Stimulated activated CD4-positive, alpha-beta T cell treated with anti-CD3 and anti-CD28 coated beads, Interleukin-1b, Interleukin-23, amount 100 ng/mL, for 4 hours (primary cell): ENCODE measurements at regions not wholly inside any gene's neighbourhood (a gene's known extent, or its start where the extent isn't known, plus 50 kb on each side); places are given as distances from the start of the nearest gene placed in this dataset.
"Not testable (repeated sequence)": the region's sequence is repeated elsewhere in the genome, so short reads cannot be mapped to it uniquely, and the experiment has no call there.

ENCODE experiments used
- DNase-seq, 2 donors: peaks; one replicate each; pipeline ENCODE4 v3.0.0-alpha.2; 2020; ENCODE audit warnings: low read depth in 2 of 2

DNA sequence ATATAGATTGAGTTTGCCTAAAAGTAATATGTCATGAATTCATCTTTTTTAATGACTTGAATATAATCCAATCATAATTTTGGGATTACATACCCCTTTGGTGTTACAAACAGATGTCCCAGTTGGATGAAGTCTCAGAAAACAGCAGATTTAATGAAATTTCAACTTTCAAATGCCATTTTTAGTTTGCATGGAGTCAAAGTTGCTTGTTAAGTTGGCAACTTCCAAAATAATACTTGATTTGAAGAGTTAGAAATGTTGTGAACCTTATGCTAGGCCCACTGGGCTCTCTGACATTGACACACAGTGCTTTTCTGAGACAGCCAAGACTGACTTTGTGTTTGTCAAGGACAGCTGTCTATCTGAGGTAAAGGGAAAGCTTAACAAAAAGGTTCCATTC is 248.1 kb downstream of the KIF20B start:
- no peak for DNase-seq

DNA sequence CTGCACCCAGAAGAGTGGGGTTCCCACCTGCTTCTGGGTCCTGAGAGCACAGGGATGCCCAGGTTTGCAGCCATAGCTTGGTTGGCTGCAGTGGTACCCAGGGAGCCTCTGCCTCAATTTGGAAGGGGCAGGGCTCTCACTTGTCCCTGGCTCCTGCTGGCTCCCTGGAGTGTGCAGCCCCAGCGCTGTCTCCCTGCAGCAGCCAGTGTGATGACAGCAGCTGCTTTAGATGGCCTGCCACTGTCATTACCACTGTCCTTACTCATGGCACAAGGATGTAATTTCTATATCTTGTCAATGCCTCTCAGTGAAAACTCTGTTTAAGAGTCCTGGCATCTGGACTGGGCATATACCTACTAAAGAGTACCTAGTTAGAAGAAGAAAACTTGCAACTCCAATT is 250.9 kb downstream of the KIF20B start:
- DNase-seq: no peak

DNA sequence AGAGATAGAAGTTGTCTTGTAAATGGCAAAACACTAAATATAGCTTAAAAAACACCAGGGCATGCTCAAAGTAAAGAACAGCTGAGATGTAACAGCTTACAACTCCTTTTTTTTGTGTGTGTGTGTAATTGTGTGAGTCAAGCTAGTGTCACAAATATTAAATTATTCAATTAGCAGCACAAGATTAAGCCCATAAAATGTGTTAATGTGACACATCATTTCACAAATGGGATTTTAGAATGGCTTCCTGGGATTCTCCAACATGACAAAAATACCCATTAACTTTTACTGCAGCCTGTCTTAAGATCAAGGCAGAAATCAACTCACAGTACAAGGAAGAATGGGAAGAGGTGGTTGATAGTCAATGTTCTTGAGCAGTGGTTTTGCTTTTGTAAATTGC is 251.4 kb downstream of the KIF20B start:
- DNase-seq: no peak

DNA sequence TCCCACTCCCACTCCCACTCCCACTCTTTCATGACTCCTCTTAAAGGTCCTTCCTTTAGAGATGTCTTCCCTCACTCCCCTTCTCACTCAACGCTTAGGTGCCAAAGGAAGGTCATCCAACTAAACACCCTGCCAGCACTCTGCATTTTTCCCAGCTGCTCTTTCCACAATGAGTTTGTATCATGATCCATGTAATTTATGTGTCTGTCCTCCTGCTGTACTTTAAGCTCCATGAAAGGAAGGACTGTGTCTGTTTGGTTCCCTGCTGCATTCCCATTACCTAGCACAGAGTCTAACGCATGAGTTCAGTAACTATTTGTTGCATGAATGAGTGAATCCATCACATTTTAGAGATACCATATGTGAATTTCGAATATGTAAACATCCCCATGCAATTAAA is 252.7 kb downstream of the KIF20B start:
- no peak for DNase-seq

DNA sequence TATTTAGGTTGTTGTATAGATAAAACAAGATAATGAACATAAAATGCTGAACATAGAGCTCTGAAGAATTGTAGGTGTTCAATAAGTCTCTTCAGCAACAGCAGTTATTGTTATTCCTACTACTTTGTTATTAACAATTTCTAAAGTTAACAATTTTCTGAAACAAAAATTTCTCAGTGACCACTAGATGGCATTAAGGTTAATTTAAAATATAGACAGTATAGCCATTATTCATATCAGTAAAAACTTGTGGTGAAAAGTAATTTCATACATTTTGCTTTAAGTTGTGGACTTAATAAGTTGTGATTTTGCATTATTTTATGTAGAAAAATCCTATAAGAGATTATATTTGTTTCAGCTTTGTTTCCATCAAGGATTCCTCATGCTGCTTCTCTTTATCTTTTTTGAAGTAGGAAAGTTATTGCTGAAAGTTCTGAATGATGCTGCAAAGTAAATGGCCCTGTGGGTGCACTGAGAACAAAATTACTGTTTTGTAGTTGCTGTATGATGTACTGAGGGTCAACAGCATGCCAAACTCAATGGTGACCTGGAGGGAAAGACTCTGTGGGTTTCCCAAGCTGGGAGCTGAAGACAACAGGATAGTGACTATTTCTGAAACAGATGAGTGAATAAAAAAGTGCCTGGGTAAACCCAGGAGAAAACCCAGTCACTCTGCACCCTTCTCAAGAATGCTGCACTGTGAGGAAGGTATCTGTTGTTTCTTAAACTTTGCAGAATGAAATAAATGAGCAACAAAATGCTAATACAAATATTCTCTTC is 253.6 kb downstream of the KIF20B start:
- no peak for DNase-seq

DNA sequence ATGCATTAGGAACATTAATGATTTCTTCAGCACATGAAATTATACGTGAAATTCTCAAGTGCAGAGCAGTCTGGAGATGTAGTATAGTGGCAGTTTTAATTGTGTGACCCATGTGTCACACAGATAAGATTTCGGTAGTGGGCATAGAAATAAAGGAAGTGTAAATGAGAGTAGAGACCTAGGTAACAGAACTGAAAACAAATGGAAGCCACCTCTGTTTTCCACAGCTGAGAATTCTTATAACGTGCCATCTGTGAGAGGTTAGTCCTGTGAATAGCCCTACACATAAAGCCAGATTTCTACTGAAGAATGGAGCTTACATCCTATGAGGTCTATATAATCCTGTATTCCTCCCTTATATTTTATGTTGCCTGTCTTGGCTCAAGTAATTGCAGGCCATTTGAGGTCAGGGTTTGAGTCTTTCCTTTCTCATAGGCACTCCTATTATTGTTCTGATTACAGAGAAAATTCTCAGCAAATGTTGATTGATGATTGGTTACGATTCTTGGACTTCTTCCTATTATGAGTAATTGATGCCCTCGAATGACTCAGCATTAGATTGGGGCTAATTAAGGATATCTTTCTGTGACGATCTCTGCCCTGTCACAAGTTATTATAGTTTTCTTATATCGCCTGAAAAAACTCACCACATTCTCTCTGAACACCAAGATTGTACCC is 258.2 kb downstream of the KIF20B start:
- no peak for DNase-seq

DNA sequence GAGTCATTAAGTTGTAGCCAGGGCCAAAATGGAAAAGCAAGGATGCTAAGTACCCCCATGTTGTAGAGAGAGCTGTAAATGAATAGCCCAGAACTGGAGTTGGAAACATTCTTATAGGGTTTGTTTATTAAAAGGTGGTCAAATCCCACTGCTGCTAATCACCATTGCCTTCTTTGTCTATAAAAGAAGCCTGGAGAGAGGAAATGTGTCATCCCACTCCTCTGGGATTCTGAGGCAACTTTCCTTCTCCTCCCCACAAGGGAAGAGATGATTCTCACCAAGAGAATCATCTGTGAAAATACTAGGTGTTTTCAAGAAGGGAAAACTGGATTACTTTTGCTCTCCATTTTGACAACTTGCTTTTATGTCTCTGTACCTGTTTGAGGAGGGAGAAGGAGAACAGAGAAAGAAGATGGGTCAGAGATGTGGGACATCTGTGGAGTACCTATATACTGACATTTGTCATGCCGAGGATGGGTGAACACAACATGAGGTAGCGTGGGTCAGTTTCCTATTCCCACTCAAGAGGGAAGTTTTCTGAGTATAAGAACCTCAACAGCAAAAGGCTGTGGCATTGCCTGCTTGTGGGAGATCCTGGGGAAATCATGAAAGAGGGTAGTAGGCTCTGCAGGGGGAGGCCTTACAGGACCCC is 262.2 kb downstream of the KIF20B start:
- no peak for DNase-seq

DNA sequence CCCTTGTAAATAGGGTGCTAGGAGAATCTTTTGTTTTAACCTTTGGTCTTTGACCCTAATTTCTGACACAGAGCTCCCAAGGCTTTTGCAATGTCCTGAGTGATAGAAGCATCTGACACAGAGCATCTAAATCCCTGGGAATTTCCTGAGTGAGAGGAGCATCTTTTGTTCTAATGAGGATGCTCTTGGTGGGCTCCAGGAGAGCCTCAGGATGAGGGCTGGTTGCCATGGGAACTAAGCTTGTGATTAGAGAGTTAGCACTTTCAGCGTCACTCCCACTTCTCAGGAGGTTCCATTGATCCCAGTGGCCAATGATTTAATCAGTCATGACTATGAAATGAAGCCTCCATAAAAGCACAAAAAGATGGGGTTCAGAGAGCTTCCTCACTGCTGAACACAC is 264.8 kb downstream of the KIF20B start:
- no peak for DNase-seq

DNA sequence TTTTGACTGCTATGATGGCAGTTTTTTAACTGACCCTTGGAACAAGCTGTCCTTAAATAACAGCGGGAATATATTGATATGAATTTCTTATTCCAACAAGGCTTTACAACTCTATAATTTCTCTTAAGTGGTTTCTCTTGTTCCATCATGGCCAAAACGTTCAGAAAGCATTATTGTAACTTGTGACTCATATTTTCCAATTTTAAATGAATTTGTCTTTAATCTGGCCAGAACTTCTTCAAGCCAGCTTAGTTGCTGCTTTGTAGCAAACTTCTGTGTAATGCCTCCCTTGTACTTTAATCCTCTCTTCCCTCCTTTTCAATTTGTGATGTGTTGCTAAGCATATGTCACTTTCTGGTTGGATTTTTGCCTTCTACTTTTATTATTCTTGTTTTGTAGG is 271.9 kb downstream of the KIF20B start:
- no peak for DNase-seq

DNA sequence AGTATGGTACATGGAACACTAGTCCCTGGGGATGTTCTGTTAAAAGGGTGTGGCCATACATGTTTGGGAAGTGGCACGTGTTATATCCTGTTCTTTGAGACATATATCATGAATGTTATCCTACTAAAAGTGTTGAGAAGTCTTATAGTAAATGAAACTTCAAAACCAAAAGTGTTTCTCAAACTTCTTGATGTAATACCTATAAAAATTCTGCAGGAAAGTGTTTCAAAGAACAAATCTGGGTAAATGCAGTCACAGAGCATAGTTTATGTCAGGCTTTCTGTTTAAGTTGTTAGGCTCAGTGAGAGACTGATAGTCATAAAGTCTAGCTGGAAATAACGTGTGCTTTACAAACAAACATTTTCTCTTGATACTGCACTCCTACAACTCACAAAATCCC is 273.7 kb downstream of the KIF20B start:
- no peak for DNase-seq

DNA sequence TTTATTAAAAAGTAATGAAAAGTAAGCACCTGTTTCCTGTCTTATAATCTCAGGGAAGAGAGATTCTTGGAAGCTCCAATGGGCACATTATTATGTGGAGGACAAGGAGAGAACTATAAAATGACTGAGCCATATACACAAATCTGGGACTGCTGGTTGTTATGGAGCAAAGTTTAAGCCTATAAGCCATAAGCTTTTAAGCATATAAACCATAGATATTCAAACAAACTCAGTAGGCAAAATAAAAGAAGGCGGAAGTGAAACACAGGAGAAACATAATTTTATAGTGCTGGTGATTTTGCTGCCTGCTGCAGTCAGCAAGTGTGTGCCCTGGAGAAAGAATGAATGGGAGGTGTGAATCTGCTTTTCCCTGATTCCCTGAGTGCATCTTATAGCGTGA is 274.4 kb downstream of the KIF20B start:
- DNase-seq: no peak

DNA sequence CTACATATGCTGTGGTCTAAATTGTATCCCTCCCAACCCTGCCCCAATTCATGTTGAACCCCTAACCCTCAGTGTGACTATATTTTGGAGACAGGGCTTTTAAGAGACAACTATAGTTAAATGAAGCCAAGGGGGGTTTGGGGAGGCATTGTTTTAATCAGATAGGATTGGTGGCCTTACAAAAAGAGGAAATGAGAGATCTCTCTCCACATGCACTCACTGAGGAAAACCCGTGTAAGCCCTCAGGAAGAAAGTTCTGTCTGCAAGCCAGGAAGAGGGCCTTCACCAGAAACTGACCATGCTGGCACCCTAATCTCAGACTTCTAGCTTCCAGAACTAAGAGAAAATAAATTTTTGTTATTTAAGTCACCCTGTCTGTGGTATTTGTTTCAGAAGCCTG is 276.7 kb downstream of the KIF20B start:
- no peak for DNase-seq

DNA sequence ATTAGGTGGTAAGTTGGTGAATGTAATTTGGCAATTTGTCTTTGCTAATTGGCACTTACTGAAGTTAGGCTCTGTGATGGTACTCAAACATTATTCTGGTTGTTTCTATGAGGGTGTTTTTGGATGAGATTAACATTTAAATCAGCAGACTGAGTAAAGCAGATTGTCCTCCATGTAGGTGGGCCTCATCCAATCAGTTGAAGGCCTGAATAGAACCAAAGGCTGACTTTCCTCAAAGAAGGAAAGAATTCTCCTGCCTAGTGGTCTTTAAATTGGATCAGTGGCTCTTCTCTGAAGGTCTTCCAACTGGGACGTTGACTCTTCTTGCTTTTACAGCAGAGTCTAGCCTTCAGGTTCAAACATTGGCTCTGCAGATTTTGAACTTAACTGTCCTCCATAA is 278.3 kb downstream of the KIF20B start:
- no peak for DNase-seq

DNA sequence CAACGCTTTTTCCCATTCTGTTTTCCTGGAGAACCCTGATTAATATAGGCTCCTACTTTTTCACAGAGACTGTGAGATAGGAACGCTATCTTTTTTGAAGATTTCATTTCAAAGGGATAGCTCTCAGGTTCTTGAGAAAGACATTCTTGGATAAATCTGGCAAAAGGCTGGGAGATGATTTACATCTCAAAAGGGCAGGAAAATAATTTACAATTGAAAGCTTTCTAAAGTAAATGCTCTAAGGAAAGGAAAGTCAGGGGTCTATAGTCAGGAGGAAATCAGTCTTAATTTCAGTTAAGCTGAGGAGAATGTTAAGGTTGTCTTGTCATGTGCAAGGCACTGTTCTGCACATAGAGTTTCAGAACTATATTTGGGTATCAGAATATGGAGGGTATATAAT is 278.8 kb downstream of the KIF20B start:
- no peak for DNase-seq

DNA sequence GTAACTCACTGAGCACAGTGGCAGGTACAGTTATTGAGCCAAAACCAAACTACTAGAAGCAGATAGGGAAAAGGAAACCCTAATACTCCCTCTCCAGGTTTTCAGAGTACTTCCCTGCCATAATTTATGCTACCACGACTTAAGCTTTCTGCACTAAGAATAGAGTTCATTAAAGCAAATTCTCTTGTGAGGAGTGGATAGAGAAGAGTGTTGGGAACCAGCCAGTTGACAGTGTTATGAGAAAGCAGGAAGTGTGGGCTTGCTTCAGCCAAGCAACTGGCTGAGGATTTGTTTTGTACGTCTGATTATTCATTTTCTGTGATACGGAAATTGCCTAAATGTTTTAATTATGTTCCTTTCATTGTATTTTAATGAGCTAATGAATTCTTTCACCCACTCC is 280.5 kb downstream of the KIF20B start:
- no peak for DNase-seq

DNA sequence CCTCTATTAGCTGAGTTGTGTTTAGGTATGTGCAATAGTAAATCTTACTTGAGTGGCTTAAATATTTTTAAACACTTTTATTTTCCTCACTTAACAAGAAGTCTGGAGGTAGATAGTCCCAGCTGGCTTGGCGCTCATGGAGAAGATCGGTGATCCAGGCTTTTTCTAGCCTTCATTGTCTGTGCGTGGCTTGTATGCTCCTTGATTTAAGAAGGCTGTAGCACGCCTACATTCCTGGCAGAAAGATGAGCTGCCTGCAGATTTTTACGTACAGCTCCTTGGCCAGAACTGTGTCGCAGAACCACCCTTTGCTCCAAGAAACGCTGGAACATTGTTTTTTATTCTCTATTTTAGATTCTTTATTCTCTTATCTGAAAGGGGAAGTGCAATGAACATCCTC is 284.1 kb downstream of the KIF20B start:
- DNase-seq: no peak

DNA sequence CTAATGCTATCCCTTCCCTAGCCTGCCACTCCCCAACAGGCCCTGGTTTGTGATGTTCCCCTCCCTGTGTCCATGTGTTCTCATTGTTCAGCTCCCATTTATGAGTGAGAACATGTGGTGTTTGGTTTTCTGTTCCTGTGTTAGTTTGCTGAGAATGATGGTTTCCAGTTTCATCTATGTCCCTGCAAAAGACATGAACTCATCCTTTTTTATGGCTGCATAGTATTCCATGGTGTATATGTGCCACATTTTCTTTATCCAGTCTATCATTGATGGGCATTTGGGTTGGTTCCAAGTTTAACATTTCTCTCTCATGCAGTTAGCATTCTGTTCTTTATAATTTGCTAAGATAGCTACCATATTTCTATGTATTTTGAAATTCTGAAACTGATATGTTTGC is 287.0 kb downstream of the KIF20B start:
- DNase-seq: not testable (repeated sequence)

DNA sequence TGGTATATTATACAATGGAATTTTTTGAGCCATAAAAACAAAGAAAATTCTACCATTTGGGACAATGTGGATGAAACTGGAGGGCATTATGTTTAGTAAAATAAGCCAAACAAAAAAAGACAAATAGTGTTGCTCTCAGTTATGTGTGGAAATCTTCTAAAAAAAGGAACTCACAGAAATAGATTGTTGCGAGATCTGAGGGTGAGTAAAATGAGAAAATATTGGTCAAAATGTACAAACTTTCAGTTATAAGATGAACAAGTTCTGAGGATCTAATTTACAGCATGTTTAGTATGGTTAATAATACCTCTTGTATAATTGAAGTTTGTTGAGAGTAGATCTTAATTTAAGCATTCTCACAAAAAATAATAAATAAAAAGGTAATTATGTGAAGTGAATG is 291.2 kb downstream of the KIF20B start:
- no peak for DNase-seq

DNA sequence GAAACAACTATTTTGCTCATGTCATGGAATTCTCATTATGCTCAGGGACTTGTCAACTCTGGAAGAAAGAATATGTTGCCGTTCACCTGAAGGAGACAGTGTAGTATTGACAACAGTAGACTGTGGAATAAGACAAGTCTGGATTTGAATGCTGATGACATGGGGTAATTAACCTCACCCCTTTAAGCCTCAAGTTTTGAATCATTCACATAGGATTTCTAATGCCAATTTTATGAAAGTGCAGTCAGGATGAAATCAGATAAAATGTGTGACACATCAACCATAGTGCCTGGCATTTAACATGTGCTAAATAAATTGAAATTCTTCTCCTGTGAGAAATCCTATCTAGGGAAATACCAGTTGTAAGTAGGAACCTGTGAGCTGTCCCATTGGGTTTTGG is 305.8 kb downstream of the KIF20B start:
- no peak for DNase-seq

DNA sequence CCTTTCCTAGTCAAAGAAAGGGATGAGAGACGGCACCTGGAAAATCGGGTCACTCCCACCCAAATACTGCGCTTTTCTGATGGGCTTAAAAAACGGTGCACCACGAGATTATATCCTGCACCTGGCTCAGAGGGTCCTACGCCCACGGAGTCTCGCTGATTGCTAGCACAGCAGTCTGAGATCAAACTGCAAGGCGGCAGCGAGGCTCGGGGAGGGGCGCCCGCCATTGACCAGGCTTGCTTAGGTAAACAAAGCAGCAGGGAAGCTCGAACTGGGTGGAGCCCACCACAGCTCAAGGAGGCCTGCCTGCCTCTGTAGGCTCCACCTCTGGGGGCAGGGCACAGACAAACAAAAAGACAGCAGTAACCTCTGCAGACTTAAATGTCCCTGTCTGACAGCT is 309.9 kb downstream of the KIF20B start:
- DNase-seq: not testable (repeated sequence)

DNA sequence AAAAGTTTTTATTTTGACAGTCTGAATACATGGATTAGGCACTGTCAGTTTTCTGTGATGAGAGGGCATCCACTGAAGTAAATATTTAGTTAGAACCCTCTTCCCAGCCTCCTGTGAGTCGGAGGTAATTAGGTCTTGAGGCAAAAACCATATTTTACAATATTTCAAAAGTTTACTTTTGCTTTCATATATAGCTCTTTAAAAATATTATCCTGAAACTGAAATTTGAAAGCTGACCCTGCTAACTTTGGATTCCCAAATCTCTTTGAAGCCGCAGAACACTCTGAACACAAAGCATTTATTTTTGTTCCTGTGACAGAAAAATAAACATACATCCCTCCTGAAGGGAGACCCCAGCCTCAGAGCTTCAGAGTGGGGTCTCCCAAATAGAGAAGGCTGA is 317.4 kb downstream of the KIF20B start:
- DNase-seq: no peak

DNA sequence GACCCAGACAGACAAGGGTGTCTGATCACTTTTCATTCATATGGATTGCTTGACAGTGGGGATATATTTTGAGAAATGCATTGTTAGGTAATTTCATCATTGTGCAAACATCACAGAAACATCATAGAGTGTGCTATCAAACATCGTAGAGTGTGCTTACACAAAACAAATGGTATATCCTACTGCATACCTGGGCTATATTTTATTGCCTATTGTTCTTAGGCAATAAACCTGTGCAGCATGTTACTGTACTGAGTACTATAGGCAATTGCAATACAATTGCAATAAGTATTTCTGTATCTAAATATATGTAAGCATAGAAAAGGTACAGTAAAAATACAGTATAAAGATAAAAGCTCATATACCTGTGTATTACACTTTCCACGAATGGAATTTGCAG is 319.1 kb downstream of the KIF20B start:
- DNase-seq: no peak

DNA sequence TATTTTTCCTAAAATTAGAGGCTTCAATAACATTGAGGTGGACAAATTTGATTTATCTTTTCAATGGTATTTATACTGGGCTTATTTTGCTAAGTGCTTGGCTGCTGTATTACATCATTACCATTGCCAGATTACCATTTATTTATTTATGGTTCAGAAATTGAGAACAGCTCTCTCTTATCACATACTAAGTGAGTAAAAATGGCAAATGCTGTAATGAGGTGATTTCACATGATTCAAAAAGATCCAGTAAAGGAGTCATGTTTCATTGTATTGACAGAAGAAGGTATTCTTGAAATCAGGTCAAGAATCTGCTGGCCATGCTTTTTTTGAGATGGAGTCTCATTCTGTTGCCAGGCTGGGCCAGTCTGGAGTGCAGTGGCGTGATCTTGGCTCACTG is 322.6 kb downstream of the KIF20B start:
- no peak for DNase-seq
